A549 (cell line): ENCODE measurements at regions not wholly inside any gene's neighbourhood (a gene's known extent, or its start where the extent isn't known, plus 50 kb on each side); places are given as distances from the start of the nearest gene placed in this dataset.

Experiments used
- ATAC-seq, 2 experiments: fragments of 200-7000 bp in 1 of 2; fragments of >200 bp in 1 of 2; cut with Nextera tagmentation in 1 of 2; cut with Tn5 transposase in 1 of 2; 3 replicates each; pipeline versions ENCODE4 v1.8.0 to v1.9.1; 2018 to 2020; ENCODE audit warnings: mild to moderate bottlenecking in 1 of 2, moderate library complexity in 1 of 2
- CTCF ChIA-PET: fragments of 300-600 bp; sonication (Branson Sonifier 250); formaldehyde crosslinking; extraction: SDS; loops from one replicate; lab custom pipeline; 2021; ENCODE audit warnings: antibody characterized with exemption, inconsistent platforms; lab: Yijun Ruan, JAX
- POLR2A ChIA-PET: fragments of 350-600 bp; formaldehyde crosslinking; extraction: SDS; loops from one replicate; lab custom pipeline; 2021; ENCODE audit warnings: antibody characterized with exemption, inconsistent platforms; lab: Yijun Ruan, JAX
- DNase-seq, 2 experiments: peaks; one replicate each; pipeline versions ENCODE4 v3.0.0 to v3.0.0-alpha.2; 2011 to 2016; ENCODE audit warnings: low read depth in 1 of 2, low spot score in 1 of 2
- FAIRE-seq: peaks from 2 replicates; lab custom pipeline; 2011; peaks lifted over from hg19 to GRCh38; lab: Jason Lieb, UNC
- H3K27ac ChIP-seq, 2 experiments: fragments of >200 bp; sonication (Bioruptor Twin); formaldehyde crosslinking; 3 replicates each; pipeline ENCODE4 v1.5.1; 2016 to 2017
- H3K4me1 ChIP-seq: fragments of >200 bp; sonication (Bioruptor Twin); formaldehyde crosslinking; 3 replicates; pipeline ENCODE4 v1.6.1; 2016
- H3K4me2 ChIP-seq: fragments of >200 bp; sonication (Bioruptor Twin); formaldehyde crosslinking; 3 replicates; pipeline ENCODE4 v1.6.1; 2016
- H3K4me3 ChIP-seq: fragments of >200 bp; sonication (Bioruptor Twin); formaldehyde crosslinking; 3 replicates; pipeline ENCODE4 v1.5.1; 2016
- H3K9me3 ChIP-seq: fragments of >200 bp; sonication (Bioruptor Twin); formaldehyde crosslinking; 3 replicates; pipeline ENCODE4 v1.6.1; 2016
- ATOH8 ChIP-seq: fragments of 250-450 bp; sonication (Bioruptor Pico); IDR thresholded peaks from 2 replicates; pipeline ENCODE4 v1.5.0; 2020; ENCODE audit warnings: low read depth, mild to moderate bottlenecking, moderate library complexity
- CBX2 ChIP-seq: fragments of 200-600 bp; sonication (generic); IDR thresholded peaks from 2 replicates; pipeline ENCODE4 v1.6.1; 2016; ENCODE audit warnings: low read depth, mild to moderate bottlenecking, borderline replicate concordance
- CBX8 ChIP-seq: fragments of 200-600 bp; sonication (generic); IDR thresholded peaks from 2 replicates; pipeline ENCODE4 v1.6.1; 2016
- CHD2 ChIP-seq: fragments of 150-350 bp; IDR thresholded peaks from 2 replicates; pipeline ENCODE4 v1.6.1; 2014; ENCODE audit warnings: low read length; ENCODE audit not compliant: partially characterized antibody
- CHD4 ChIP-seq: fragments of 200-600 bp; sonication (generic); IDR thresholded peaks from 2 replicates; pipeline ENCODE4 v1.6.1; 2016; ENCODE audit warnings: antibody characterized with exemption, mild to moderate bottlenecking, borderline replicate concordance
- E2F6 ChIP-seq: IDR thresholded peaks from 2 replicates; pipeline ENCODE4 v1.6.1; 2012; ENCODE audit warnings: low read depth, borderline replicate concordance
- FOSL2 ChIP-seq, 2 experiments: fragments of 450-650 bp in 1 of 2; fragments of >200 bp in 1 of 2; sonication (Bioruptor Twin) in 1 of 2; formaldehyde crosslinking; IDR thresholded peaks; 2 replicates each; pipeline versions ENCODE4 v1.5.0 to v1.6.1; 2016 to 2020; ENCODE audit warnings: mild to moderate bottlenecking in 1 of 2, moderate library complexity in 1 of 2
- GATA3 ChIP-seq: IDR thresholded peaks from 2 replicates; pipeline ENCODE4 v1.6.1; 2012; ENCODE audit warnings: borderline replicate concordance
- HOXA7 ChIP-seq: fragments of 250-450 bp; sonication (Bioruptor Pico); IDR thresholded peaks from 2 replicates; pipeline ENCODE4 v1.5.0; 2020; ENCODE audit warnings: mild to moderate bottlenecking, moderate library complexity
- MAX ChIP-seq: IDR thresholded peaks from 2 replicates; pipeline ENCODE4 v1.6.1; 2012
- MYC ChIP-seq: IDR thresholded peaks from 2 replicates; pipeline ENCODE4 v1.6.1; 2012; ENCODE audit warnings: mild to moderate bottlenecking, inconsistent platforms, low read length, improper control_type of control experiment, borderline replicate concordance
- PBX3 ChIP-seq: IDR thresholded peaks from 2 replicates; pipeline ENCODE4 v1.6.1; 2012
- POLR2AphosphoS2 ChIP-seq: conservative IDR thresholded peaks from 2 replicates; pipeline ENCODE4 v1.6.1; 2012; ENCODE audit warnings: low read length, improper control_type of control experiment, inconsistent platforms
- RAD21 ChIP-seq, 2 experiments: fragments of >200 bp in 1 of 2; sonication (Bioruptor Twin) in 1 of 2; formaldehyde crosslinking in 1 of 2; IDR thresholded peaks in 1 of 2; conservative IDR thresholded peaks in 1 of 2; 2 replicates in 1 of 2; 3 replicates in 1 of 2; pipeline ENCODE4 v1.6.1; 2012 to 2018; ENCODE audit warnings: inconsistent platforms in 1 of 2
- RCOR1 ChIP-seq: fragments of 150-350 bp; IDR thresholded peaks from 2 replicates; pipeline ENCODE4 v1.6.1; 2014; ENCODE audit warnings: antibody characterized with exemption, low read length, low read depth
- RFX5 ChIP-seq: fragments of 450-650 bp; IDR thresholded peaks from 2 replicates; pipeline ENCODE4 v1.7.1; 2014; ENCODE audit warnings: antibody characterized with exemption, mild to moderate bottlenecking, moderate library complexity
- SMC3 ChIP-seq: fragments of >200 bp; sonication (Bioruptor Twin); formaldehyde crosslinking; IDR thresholded peaks from 3 replicates; pipeline ENCODE4 v1.6.1; 2018; ENCODE audit warnings: inconsistent platforms
- SREBF2 ChIP-seq: fragments of 450-650 bp; IDR thresholded peaks from 2 replicates; pipeline ENCODE4 v1.6.1; 2014; ENCODE audit warnings: mild to moderate bottlenecking, moderate library complexity
- TFCP2L1 ChIP-seq: fragments of 250-450 bp; sonication (Bioruptor Pico); IDR thresholded peaks from 2 replicates; pipeline ENCODE4 v1.5.0; 2021; ENCODE audit warnings: mild to moderate bottlenecking
- TP53 ChIP-seq: fragments of 250-450 bp; sonication (Bioruptor Pico); IDR thresholded peaks from 2 replicates; pipeline ENCODE4 v1.5.0; 2021; ENCODE audit warnings: mild to moderate bottlenecking, moderate library complexity
- ZC3H11A ChIP-seq: fragments of 450-650 bp; IDR thresholded peaks from 2 replicates; pipeline ENCODE4 v1.6.1; 2014; ENCODE audit warnings: antibody characterized with exemption, mild to moderate bottlenecking
- ZSCAN20 ChIP-seq: fragments of 250-450 bp; sonication (Bioruptor Pico); IDR thresholded peaks from 2 replicates; pipeline ENCODE4 v1.8.0; 2022; ENCODE audit warnings: mild to moderate bottlenecking, moderate library complexity
- WGBS: methylation state at CpG from one replicate; pipeline ENCODE4 v1.1.6; 2017; ENCODE audit errors: missing lambda C conversion rate; 5-methylcytosine and 5-hydroxymethylcytosine counted together

- H3K4me1 ChIP-seq = no peaks in the 10 kb centered on the region
- TF ChIP-seq CBX8 = no peak
- no peak for TF ChIP-seq RAD21 (conservative IDR thresholded peaks at IDR 0.05 in 1 of 2, IDR thresholded peaks at IDR 0.05 in 1 of 2)
- no peak for TF ChIP-seq FOSL2 (IDR thresholded peaks at IDR 0.05)
- TF ChIP-seq FOSL2 (CRISPR knock-in tag; IDR thresholded peaks at IDR 0.05) = no peak
- TF ChIP-seq MAX = no peak
- TF ChIP-seq RCOR1 = no peak
- TF ChIP-seq SREBF2 = no peak
- TF ChIP-seq ZSCAN20 (CRISPR knock-in tag) = no peak
- TF ChIP-seq, all 56 proteins: peak for 0
- DNase-seq (no peak), ATAC-seq (no peak), FAIRE-seq (no peak)
- no peak overlapping the region for H3K27ac ChIP-seq
- POLR2A ChIA-PET = no interaction called here
- no peak overlapping the region for H3K4me3 ChIP-seq
- no peaks in the 10 kb centered on the region for H3K9me3 ChIP-seq
- H3K4me2 ChIP-seq = no peak overlapping the region
- CTCF ChIA-PET = interaction anchor here (0.7 kb wide), 1 partner anchor 149 kb away, joined by 3 read pairs; no protein-coding TSS in a partner anchor
- WGBS = 85% methylated on average over 1 of the region's 1 CpG
Measured at GRCh38 chr2:19031642-19032041, 326.8 kb downstream of the OSR1 start.

GRCh38 chr2:19029655-19030054 lies 328.8 kb downstream of the OSR1 start:
- H3K4me3 ChIP-seq = no peak overlapping the region
- no peak for FAIRE-seq
- no peaks in the 10 kb centered on the region for H3K4me1 ChIP-seq
- 72% methylated on average over 3 of the region's 3 CpGs for WGBS
- DNase-seq = no peak
- TF ChIP-seq HOXA7 (CRISPR knock-in tag) (no peak), RFX5 (peak; percentile 82)
- no peaks in the 10 kb centered on the region for H3K9me3 ChIP-seq
- ChIA-PET POLR2A (no interaction called here), CTCF (no interaction called here)
- no peak for ATAC-seq
- H3K4me2 ChIP-seq = no peak overlapping the region
- no peak overlapping the region for H3K27ac ChIP-seq

GRCh38 chr2:19028587-19029375 lies 329.6 kb downstream of the OSR1 start:
- Histone ChIP-seq H3K9me3 (no peaks in the 10 kb centered on the region), H3K27ac (no peak overlapping the region), H3K4me2 (no peak overlapping the region), H3K4me1 (no peaks in the 10 kb centered on the region), H3K4me3 (no peak overlapping the region)
- ChIA-PET CTCF (no interaction called here), POLR2A (no interaction called here)
- TF ChIP-seq CHD4 (no peak), MYC (no peak), ATOH8 (CRISPR knock-in tag) (no peak), FOSL2 (IDR thresholded peaks at IDR 0.05) (no peak), FOSL2 (CRISPR knock-in tag; IDR thresholded peaks at IDR 0.05) (no peak), E2F6 (no peak), CBX2 (no peak), TP53 (CRISPR knock-in tag) (no peak), TFCP2L1 (no peak), CHD2 (no peak), SREBF2 (no peak), SMC3 (no peak), POLR2AphosphoS2 (no peak), PBX3 (no peak), ZSCAN20 (CRISPR knock-in tag) (no peak), ZC3H11A (no peak), GATA3 (no peak)
- FAIRE-seq (no peak), DNase-seq (no peak), ATAC-seq (no peak)
- WGBS = 91% methylated on average over 12 of the region's 12 CpGs
